ENCODE measurements at regions not wholly inside any gene's neighbourhood (a gene's known extent, or its start where the extent isn't known, plus 50 kb on each side); places are given as distances from the start of the nearest gene placed in this dataset.

GRCh38 chr9:21598749-21599148 is 116.6 kb upstream of the IFNE start:
- no peaks in the 10 kb centered on the region for H3K4me1 ChIP-seq (ENCODE audit: control insufficient read depth in 1 of 2, low read depth in 2 of 2)
- no peak overlapping the region for H3K27ac ChIP-seq
- no peaks in the 10 kb centered on the region for H3K36me3 ChIP-seq
- no peaks in the 10 kb centered on the region for H3K9me3 ChIP-seq
- no peak for DNase-seq (ENCODE audit: low spot score)
- H3K4me3 ChIP-seq: no peak overlapping the region
- ATAC-seq (ENCODE audit: insufficient number of reproducible peaks, low FRiP score, low read depth): no peak
- no peak for TF ChIP-seq CTCF (IDR thresholded peaks at IDR 0.05)
- no peaks in the 10 kb centered on the region for H3K27me3 ChIP-seq (replicated peaks; ENCODE audit: insufficient read depth)

DNA sequence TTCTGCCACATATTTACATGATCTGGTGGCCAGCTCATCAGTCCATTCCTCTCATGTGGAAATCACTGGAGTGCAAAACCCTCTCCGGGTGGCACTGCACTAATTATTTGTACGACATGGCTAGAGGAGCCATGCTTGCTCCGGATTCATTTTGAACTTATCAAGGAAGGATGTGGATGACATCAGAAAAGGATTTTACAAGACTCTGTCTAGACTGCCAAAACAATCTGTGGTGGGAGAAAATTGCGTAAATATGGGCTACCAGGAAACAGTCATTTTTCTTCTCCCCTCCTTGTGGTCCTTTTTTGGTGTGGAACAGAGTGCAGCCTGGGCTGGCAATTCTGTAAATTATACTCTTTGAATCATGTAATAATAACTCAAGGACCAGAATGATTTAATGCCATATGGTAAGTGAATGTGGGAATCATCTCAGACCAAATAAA is 123.4 kb upstream of the IFNE start:
- Histone ChIP-seq H3K27me3 (replicated peaks; ENCODE audit: insufficient read depth) (no peaks in the 10 kb centered on the region), H3K36me3 (no peaks in the 10 kb centered on the region), H3K4me1 (ENCODE audit: control insufficient read depth in 1 of 2, low read depth in 2 of 2) (no peaks in the 10 kb centered on the region), H3K27ac (no peak overlapping the region), H3K9me3 (no peaks in the 10 kb centered on the region), H3K4me3 (no peak overlapping the region)
- no peak for TF ChIP-seq CTCF (IDR thresholded peaks at IDR 0.05)
- no peak for ATAC-seq (ENCODE audit: insufficient number of reproducible peaks, low FRiP score, low read depth)
- DNase-seq (ENCODE audit: low spot score): no peak

DNA sequence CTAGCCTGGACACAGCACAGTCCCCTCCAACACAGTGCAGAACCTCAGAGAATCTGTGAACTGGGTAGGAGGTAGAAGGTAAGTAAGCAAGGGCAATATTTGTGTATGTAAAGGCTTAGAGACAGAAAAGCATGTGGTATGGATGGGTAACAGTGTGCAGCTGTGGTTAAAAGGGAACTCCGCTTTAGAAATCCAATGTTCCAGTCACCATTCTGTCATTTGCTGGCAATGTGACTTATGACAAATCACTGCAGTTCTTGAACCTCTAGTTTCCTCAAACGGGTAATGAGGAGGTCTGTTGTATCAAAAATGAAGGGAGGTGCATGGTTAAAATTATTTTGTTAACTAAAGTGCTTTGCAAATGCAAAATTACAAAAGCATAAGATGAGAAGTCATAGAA is 125.5 kb upstream of the IFNE start:
- no peak for TF ChIP-seq CTCF (IDR thresholded peaks at IDR 0.05)
- H3K27ac ChIP-seq: no peak overlapping the region
- H3K4me3 ChIP-seq: no peak overlapping the region
- ATAC-seq (ENCODE audit: insufficient number of reproducible peaks, low FRiP score, low read depth): no peak
- H3K9me3 ChIP-seq: no peaks in the 10 kb centered on the region
- no peaks in the 10 kb centered on the region for H3K4me1 ChIP-seq (ENCODE audit: control insufficient read depth in 1 of 2, low read depth in 2 of 2)
- H3K27me3 ChIP-seq (replicated peaks; ENCODE audit: insufficient read depth): no peaks in the 10 kb centered on the region
- H3K36me3 ChIP-seq: no peaks in the 10 kb centered on the region
- DNase-seq (ENCODE audit: low spot score): no peak

DNA sequence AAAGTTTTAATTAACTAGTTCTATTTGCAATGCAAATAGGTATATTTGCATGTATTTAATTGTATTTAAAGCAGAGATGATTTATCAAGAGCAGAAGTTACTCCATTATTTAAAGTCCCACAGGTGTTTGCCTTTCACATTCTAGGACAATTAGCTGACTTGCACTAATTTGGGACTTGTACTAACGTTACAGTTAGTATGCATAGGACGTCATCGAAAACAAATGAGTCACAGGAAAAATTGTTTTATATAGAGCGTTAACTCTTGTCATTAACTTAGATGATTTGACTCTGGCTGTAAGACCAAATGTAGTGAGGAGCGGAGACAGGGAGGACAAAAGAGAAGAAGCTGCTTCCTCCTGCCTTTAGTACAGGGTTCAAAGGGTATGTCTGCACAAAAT is 126.1 kb upstream of the IFNE start:
- TF ChIP-seq CTCF (IDR thresholded peaks at IDR 0.05): no peak

GRCh38 chr9:21609506-21609905 is 127.4 kb upstream of the IFNE start:
- Histone ChIP-seq H3K9me3 (no peaks in the 10 kb centered on the region), H3K4me3 (no peak overlapping the region), H3K27ac (no peak overlapping the region), H3K27me3 (replicated peaks; ENCODE audit: insufficient read depth) (no peaks in the 10 kb centered on the region), H3K4me1 (ENCODE audit: control insufficient read depth in 1 of 2, low read depth in 2 of 2) (no peaks in the 10 kb centered on the region), H3K36me3 (no peaks in the 10 kb centered on the region)
- ATAC-seq (ENCODE audit: insufficient number of reproducible peaks, low FRiP score, low read depth) (no peak), DNase-seq (ENCODE audit: low spot score) (no peak)
- no peak for TF ChIP-seq CTCF (IDR thresholded peaks at IDR 0.05)

More for the DNA sequence above, 126.1 kb upstream of the IFNE start:
- no peaks in the 10 kb centered on the region for H3K27me3 ChIP-seq (replicated peaks; ENCODE audit: insufficient read depth)
- ATAC-seq (ENCODE audit: insufficient number of reproducible peaks, low FRiP score, low read depth) (no peak), DNase-seq (ENCODE audit: low spot score) (no peak)
- H3K4me3 ChIP-seq: no peak overlapping the region
- H3K4me1 ChIP-seq (ENCODE audit: control insufficient read depth in 1 of 2, low read depth in 2 of 2): no peaks in the 10 kb centered on the region
- H3K36me3 ChIP-seq: no peaks in the 10 kb centered on the region
- H3K27ac ChIP-seq: no peak overlapping the region
- H3K9me3 ChIP-seq: no peaks in the 10 kb centered on the region
